ENCODE measurements at regions not wholly inside any gene's neighbourhood (a gene's known extent, or its start where the extent isn't known, plus 50 kb on each side); places are given as distances from the start of the nearest gene placed in this dataset.
A peak's percentile ranks its signal among the peaks of the same experiment; 100 is the strongest.

DNA sequence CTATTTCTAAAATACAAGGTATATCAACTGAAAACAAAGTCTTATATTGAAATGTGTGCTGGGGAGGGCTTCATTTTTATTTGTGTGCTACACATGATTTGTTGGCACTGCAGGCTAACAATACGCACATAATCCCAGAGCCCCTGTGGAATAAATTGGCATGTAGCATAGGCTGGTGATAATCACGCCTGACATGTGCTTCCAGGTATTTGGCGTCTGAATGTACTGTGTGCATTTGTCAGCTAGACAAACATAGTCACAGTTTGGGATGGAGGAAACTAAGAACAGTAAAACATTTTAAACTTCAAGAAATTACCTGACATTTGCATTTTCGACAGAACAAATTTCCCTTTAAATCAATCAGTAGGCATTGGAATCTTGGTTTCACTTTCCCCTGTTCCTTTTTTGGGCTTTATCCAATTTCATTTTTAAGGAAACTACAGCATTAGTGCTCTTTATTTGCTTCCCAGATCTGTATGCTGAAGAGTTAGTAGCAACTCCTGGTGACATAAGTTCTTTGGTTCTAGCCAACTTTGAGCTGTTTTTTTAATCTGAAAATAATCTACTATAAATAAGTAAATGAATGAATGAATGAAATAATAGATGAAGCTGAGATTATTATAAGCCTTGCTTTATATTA is 472.3 kb downstream of the PDHA2 start:
- H3K36me3 ChIP-seq (ENCODE audit: control insufficient read depth, insufficient read depth, low read length): no peaks in the 10 kb centered on the region
- no peak overlapping the region for H3K23ac ChIP-seq (ENCODE audit: low read length)
- H4K8ac ChIP-seq (ENCODE audit: low read depth, low read length): no peak overlapping the region
- H3K79me2 ChIP-seq (ENCODE audit: control insufficient read depth, insufficient read depth, low read length): no peaks in the 10 kb centered on the region
- no peak overlapping the region for H2AK5ac ChIP-seq (ENCODE audit: low read length)
- no peaks in the 10 kb centered on the region for H3K79me1 ChIP-seq (ENCODE audit: low read length)
- H3K4me2 ChIP-seq (ENCODE audit: low read length): no peak overlapping the region
- H3K9ac ChIP-seq (ENCODE audit: low read length): no peak overlapping the region
- H3K27me3 ChIP-seq (ENCODE audit: insufficient read depth, low read length, poor library complexity): no peaks in the 10 kb centered on the region
- no peak overlapping the region for H3K56ac ChIP-seq (ENCODE audit: low read length)
- no peak overlapping the region for H2BK15ac ChIP-seq (replicated peaks; ENCODE audit: low read depth)
- no peak for DNase-seq
- no CpG with 5 or more reads among the region's 4 CpGs for WGBS (ENCODE audit: extremely low coverage, insufficient coverage, low lambda C conversion rate)
- no peak overlapping the region for H4K5ac ChIP-seq (ENCODE audit: low read length)
- no peak overlapping the region for H3K27ac ChIP-seq (ENCODE audit: low read depth, low read length)
- H3K18ac ChIP-seq (ENCODE audit: low read length): no peak overlapping the region
- no peaks in the 10 kb centered on the region for H3K4me1 ChIP-seq (ENCODE audit: control insufficient read depth, low read depth, low read length)
- H2BK5ac ChIP-seq (ENCODE audit: low read length): no peak overlapping the region
- H2BK120ac ChIP-seq (ENCODE audit: low read depth, low read length): no peak overlapping the region
- H3K4me3 ChIP-seq (ENCODE audit: low read length): no peak overlapping the region
- H3K4ac ChIP-seq (ENCODE audit: low read depth, low read length): no peak overlapping the region

DNA sequence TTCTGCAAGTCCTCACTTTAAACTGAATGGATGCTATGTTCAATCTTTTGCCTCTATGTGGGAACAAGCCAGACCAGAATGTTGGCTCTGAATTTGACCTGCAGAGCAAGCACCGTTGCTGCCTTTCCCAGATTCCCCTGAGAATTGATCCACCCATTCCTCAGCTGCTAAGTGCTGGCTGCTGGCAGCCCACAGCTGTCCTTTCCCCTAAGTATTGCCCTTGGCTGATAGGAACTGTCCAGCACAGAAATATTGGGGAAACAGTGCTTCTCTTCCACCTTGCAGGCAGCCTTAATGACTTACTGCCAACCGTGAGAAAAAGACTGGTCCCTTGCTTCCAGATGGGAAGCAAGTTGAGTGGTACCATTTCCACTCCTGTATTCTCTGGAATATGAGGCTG is 475.9 kb downstream of the PDHA2 start:
- Histone ChIP-seq H3K18ac (ENCODE audit: low read length) (no peak overlapping the region), H3K4me3 (ENCODE audit: low read length) (no peak overlapping the region), H2BK5ac (ENCODE audit: low read length) (no peak overlapping the region), H4K5ac (ENCODE audit: low read length) (no peak overlapping the region), H3K79me2 (ENCODE audit: control insufficient read depth, insufficient read depth, low read length) (no peaks in the 10 kb centered on the region), H3K36me3 (ENCODE audit: control insufficient read depth, insufficient read depth, low read length) (no peaks in the 10 kb centered on the region), H3K4me1 (ENCODE audit: control insufficient read depth, low read depth, low read length) (no peaks in the 10 kb centered on the region), H3K4ac (ENCODE audit: low read depth, low read length) (no peak overlapping the region), H2AK5ac (ENCODE audit: low read length) (no peak overlapping the region), H4K8ac (ENCODE audit: low read depth, low read length) (no peak overlapping the region), H3K79me1 (ENCODE audit: low read length) (no peaks in the 10 kb centered on the region), H3K9ac (ENCODE audit: low read length) (no peak overlapping the region), H2BK120ac (ENCODE audit: low read depth, low read length) (no peak overlapping the region), H3K23ac (ENCODE audit: low read length) (no peak overlapping the region), H3K4me2 (ENCODE audit: low read length) (no peak overlapping the region), H3K27me3 (ENCODE audit: insufficient read depth, low read length, poor library complexity) (no peaks in the 10 kb centered on the region), H3K27ac (ENCODE audit: low read depth, low read length) (no peak overlapping the region), H2BK15ac (replicated peaks; ENCODE audit: low read depth) (no peak overlapping the region), H3K56ac (ENCODE audit: low read length) (no peak overlapping the region)
- no CpG with 5 or more reads among the region's 2 CpGs for WGBS (ENCODE audit: extremely low coverage, insufficient coverage, low lambda C conversion rate)
- DNase-seq: no peak

DNA sequence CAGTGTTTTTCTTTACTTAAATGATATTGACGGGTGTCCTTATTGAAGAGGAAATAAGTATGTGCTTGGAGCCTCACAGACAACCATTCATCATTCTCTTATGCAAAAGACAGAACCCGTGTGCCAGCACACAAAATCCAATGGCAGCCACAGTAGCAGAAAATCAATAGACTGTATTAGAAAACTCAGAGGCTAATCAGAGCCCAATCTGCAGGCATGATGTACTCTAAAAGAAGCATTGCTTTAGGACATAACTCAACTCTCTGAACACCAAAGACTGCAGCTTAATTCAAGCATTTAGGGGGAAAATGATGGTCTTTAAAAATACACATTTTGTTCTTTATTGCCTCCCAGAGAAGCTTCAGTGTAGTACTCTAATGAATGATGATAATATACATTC is 476.9 kb downstream of the PDHA2 start:
- Histone ChIP-seq H3K4me2 (ENCODE audit: low read length) (no peak overlapping the region), H3K36me3 (ENCODE audit: control insufficient read depth, insufficient read depth, low read length) (no peaks in the 10 kb centered on the region), H4K5ac (ENCODE audit: low read length) (no peak overlapping the region), H3K4me3 (ENCODE audit: low read length) (no peak overlapping the region), H2BK5ac (ENCODE audit: low read length) (no peak overlapping the region), H4K8ac (ENCODE audit: low read depth, low read length) (no peak overlapping the region), H2AK5ac (ENCODE audit: low read length) (no peak overlapping the region), H3K27me3 (ENCODE audit: insufficient read depth, low read length, poor library complexity) (no peaks in the 10 kb centered on the region), H3K4ac (ENCODE audit: low read depth, low read length) (no peak overlapping the region), H3K27ac (ENCODE audit: low read depth, low read length) (no peak overlapping the region), H2BK120ac (ENCODE audit: low read depth, low read length) (no peak overlapping the region), H3K4me1 (ENCODE audit: control insufficient read depth, low read depth, low read length) (no peaks in the 10 kb centered on the region), H3K79me2 (ENCODE audit: control insufficient read depth, insufficient read depth, low read length) (no peaks in the 10 kb centered on the region), H3K79me1 (ENCODE audit: low read length) (no peaks in the 10 kb centered on the region), H2BK15ac (replicated peaks; ENCODE audit: low read depth) (no peak overlapping the region), H3K18ac (ENCODE audit: low read length) (no peak overlapping the region), H3K56ac (ENCODE audit: low read length) (no peak overlapping the region), H3K23ac (ENCODE audit: low read length) (no peak overlapping the region), H3K9ac (ENCODE audit: low read length) (no peak overlapping the region)
- WGBS (ENCODE audit: extremely low coverage, insufficient coverage, low lambda C conversion rate): no CpG with 5 or more reads among the region's 2 CpGs
- DNase-seq: no peak

DNA sequence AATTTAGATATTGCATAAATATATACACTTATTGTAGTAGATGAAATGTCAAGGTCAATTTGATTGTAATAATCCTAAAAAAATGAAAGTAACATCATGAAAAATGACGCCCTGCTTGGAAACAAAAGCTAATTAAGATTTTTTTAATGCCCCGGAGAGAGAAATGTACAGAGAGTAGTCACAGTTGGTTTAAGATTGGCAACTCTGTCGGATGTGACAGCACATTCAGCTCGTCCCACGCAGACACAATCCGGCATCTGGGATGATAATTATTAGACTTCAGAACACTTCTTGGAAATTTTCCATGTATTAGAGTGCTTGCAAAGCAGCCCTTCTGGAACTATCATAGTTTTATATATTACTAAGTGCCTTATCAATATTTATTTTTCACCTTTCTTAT is 478.0 kb downstream of the PDHA2 start:
- Histone ChIP-seq H3K9ac (ENCODE audit: low read length) (no peak overlapping the region), H3K27ac (ENCODE audit: low read depth, low read length) (no peak overlapping the region), H3K56ac (ENCODE audit: low read length) (no peak overlapping the region), H2BK120ac (ENCODE audit: low read depth, low read length) (no peak overlapping the region), H3K23ac (ENCODE audit: low read length) (no peak overlapping the region), H3K36me3 (ENCODE audit: control insufficient read depth, insufficient read depth, low read length) (no peaks in the 10 kb centered on the region), H3K4me2 (ENCODE audit: low read length) (no peak overlapping the region), H3K27me3 (ENCODE audit: insufficient read depth, low read length, poor library complexity) (no peaks in the 10 kb centered on the region), H2BK5ac (ENCODE audit: low read length) (no peak overlapping the region), H3K79me2 (ENCODE audit: control insufficient read depth, insufficient read depth, low read length) (no peaks in the 10 kb centered on the region), H3K4me3 (ENCODE audit: low read length) (no peak overlapping the region), H3K18ac (ENCODE audit: low read length) (no peak overlapping the region), H4K5ac (ENCODE audit: low read length) (no peak overlapping the region), H2BK15ac (replicated peaks; ENCODE audit: low read depth) (no peak overlapping the region), H2AK5ac (ENCODE audit: low read length) (no peak overlapping the region), H3K79me1 (ENCODE audit: low read length) (no peaks in the 10 kb centered on the region), H3K4ac (ENCODE audit: low read depth, low read length) (no peak overlapping the region), H4K8ac (ENCODE audit: low read depth, low read length) (no peak overlapping the region), H3K4me1 (ENCODE audit: control insufficient read depth, low read depth, low read length) (no peaks in the 10 kb centered on the region)
- DNase-seq: no peak
- WGBS (ENCODE audit: extremely low coverage, insufficient coverage, low lambda C conversion rate): no CpG with 5 or more reads among the region's 6 CpGs

DNA sequence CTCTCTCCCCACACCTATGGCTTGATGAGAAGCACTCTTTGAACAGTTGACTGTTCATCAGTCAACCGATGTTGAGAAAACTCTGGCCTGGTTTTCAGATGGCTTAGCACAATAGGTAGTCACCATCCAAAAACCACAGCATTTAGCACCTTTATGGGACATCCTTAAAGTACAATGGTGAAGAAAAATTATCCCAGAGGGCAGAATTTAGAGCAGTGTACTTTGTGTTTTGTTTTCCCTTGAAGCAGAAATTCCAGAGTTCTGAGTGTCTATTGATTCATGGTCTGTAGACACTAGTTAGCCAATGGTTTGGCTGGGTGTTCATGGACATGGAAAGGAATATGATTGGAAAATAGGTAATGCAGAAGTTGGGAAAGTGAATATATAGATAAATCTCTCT is 487.0 kb downstream of the PDHA2 start:
- Histone ChIP-seq H3K36me3 (ENCODE audit: control insufficient read depth, insufficient read depth, low read length) (no peaks in the 10 kb centered on the region), H2BK120ac (ENCODE audit: low read depth, low read length) (no peak overlapping the region), H3K79me2 (ENCODE audit: control insufficient read depth, insufficient read depth, low read length) (no peaks in the 10 kb centered on the region), H3K9ac (ENCODE audit: low read length) (no peak overlapping the region), H3K18ac (ENCODE audit: low read length) (no peak overlapping the region), H2AK5ac (ENCODE audit: low read length) (no peak overlapping the region), H3K4me3 (ENCODE audit: low read length) (no peak overlapping the region), H3K23ac (ENCODE audit: low read length) (no peak overlapping the region), H3K4me1 (ENCODE audit: control insufficient read depth, low read depth, low read length) (no peaks in the 10 kb centered on the region), H3K27me3 (ENCODE audit: insufficient read depth, low read length, poor library complexity) (no peaks in the 10 kb centered on the region), H2BK15ac (replicated peaks; ENCODE audit: low read depth) (no peak overlapping the region), H3K4me2 (ENCODE audit: low read length) (no peak overlapping the region), H4K5ac (ENCODE audit: low read length) (no peak overlapping the region), H3K27ac (ENCODE audit: low read depth, low read length) (no peak overlapping the region), H3K4ac (ENCODE audit: low read depth, low read length) (no peak overlapping the region), H3K56ac (ENCODE audit: low read length) (no peak overlapping the region), H4K8ac (ENCODE audit: low read depth, low read length) (peak overlapping the region; percentile 40), H2BK5ac (ENCODE audit: low read length) (no peak overlapping the region), H3K79me1 (ENCODE audit: low read length) (no peaks in the 10 kb centered on the region)
- no peak for DNase-seq
- WGBS (ENCODE audit: extremely low coverage, insufficient coverage, low lambda C conversion rate): no CpG with 5 or more reads among the region's 1 CpG

DNA sequence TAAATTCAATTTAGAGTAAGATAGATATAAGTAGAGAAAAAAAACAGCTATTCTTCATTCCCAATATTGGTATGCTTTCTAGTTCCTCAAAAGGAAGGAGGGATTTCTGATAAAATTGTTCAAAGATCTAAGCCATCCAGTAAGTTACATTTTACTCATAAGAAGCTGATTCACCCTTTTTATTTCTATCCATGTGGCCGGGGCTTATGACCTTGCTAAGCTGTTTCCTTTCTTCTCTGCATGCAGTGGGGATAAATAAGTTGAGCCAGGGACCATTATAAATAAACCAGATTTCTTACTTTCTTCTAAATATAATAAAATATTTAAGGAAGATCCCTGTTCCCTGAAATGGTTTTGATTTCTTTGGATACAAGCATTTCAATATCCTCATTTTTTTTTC is 502.3 kb downstream of the PDHA2 start:
- Histone ChIP-seq H2AK5ac (ENCODE audit: low read length) (no peak overlapping the region), H2BK120ac (ENCODE audit: low read depth, low read length) (no peak overlapping the region), H3K4me1 (ENCODE audit: control insufficient read depth, low read depth, low read length) (no peaks in the 10 kb centered on the region), H3K27ac (ENCODE audit: low read depth, low read length) (no peak overlapping the region), H3K4ac (ENCODE audit: low read depth, low read length) (no peak overlapping the region), H3K4me2 (ENCODE audit: low read length) (no peak overlapping the region), H3K4me3 (ENCODE audit: low read length) (no peak overlapping the region), H3K79me2 (ENCODE audit: control insufficient read depth, insufficient read depth, low read length) (no peaks in the 10 kb centered on the region), H3K79me1 (ENCODE audit: low read length) (no peaks in the 10 kb centered on the region), H3K27me3 (ENCODE audit: insufficient read depth, low read length, poor library complexity) (no peaks in the 10 kb centered on the region), H2BK15ac (replicated peaks; ENCODE audit: low read depth) (no peak overlapping the region), H4K5ac (ENCODE audit: low read length) (no peak overlapping the region), H3K18ac (ENCODE audit: low read length) (no peak overlapping the region), H4K8ac (ENCODE audit: low read depth, low read length) (no peak overlapping the region), H3K36me3 (ENCODE audit: control insufficient read depth, insufficient read depth, low read length) (no peaks in the 10 kb centered on the region), H2BK5ac (ENCODE audit: low read length) (no peak overlapping the region), H3K23ac (ENCODE audit: low read length) (no peak overlapping the region), H3K9ac (ENCODE audit: low read length) (no peak overlapping the region), H3K56ac (ENCODE audit: low read length) (no peak overlapping the region)
- whole genome bisulfite sequencing (ENCODE audit: extremely low coverage, insufficient coverage, low lambda C conversion rate): no CpG with 5 or more reads among the region's 1 CpG
- DNase-seq: no peak
